ENCODE measurements at regions not wholly inside any gene's neighbourhood (a gene's known extent, or its start where the extent isn't known, plus 50 kb on each side); places are given as distances from the start of the nearest gene placed in this dataset.

GRCh38 chr3:73832426-73832825 lies 207.7 kb upstream of the PDZRN3 start:
- no peak for DNase-seq

More at GRCh38 chr3:73832426-73832825, 207.7 kb upstream of the PDZRN3 start:
- Histone ChIP-seq H3K4me2 (ENCODE audit: insufficient read depth, insufficient read length, low read length) (no peak overlapping the region), H4K20me1 (ENCODE audit: control insufficient read depth, insufficient read depth, insufficient read length) (no peaks in the 10 kb centered on the region), H3K27me3 (ENCODE audit: insufficient read depth, low read length) (no peaks in the 10 kb centered on the region), H3K27ac (ENCODE audit: insufficient read length, low read depth, low read length) (no peak overlapping the region), H3K23me2 (ENCODE audit: insufficient read length, low read depth, low read length, poor library complexity, severe bottlenecking) (no peaks in the 10 kb centered on the region), H3K23ac (ENCODE audit: insufficient read length, low read depth, low read length) (no peak overlapping the region), H2AFZ (ENCODE audit: low read length) (no peak overlapping the region), H3K9me3 (ENCODE audit: control insufficient read depth, low read depth, low read length) (no peaks in the 10 kb centered on the region), H2BK120ac (ENCODE audit: low read depth, low read length, poor library complexity, severe bottlenecking) (no peak overlapping the region), H2BK20ac (ENCODE audit: low read depth, low read length, poor library complexity, severe bottlenecking) (no peak overlapping the region), H3K79me1 (ENCODE audit: insufficient read depth, low read depth, low read length, poor library complexity, severe bottlenecking) (no peaks in the 10 kb centered on the region), H4K91ac (ENCODE audit: insufficient read length, low read depth, low read length) (no peak overlapping the region), H4K8ac (replicated peaks; ENCODE audit: insufficient read length, low read depth, low read length) (no peak overlapping the region), H3K18ac (ENCODE audit: insufficient read length, low read depth, low read length) (no peak overlapping the region), H3K79me2 (ENCODE audit: insufficient read depth, low read length) (no peaks in the 10 kb centered on the region), H3K56ac (ENCODE audit: insufficient read length, low read depth, low read length) (no peak overlapping the region), H2BK12ac (ENCODE audit: insufficient read length, low read depth, low read length) (no peak overlapping the region), H3K14ac (ENCODE audit: insufficient read depth, low read length) (no peak overlapping the region), H3K9ac (ENCODE audit: extremely low read depth, insufficient read length, low read length) (no peak overlapping the region), H3K4ac (ENCODE audit: low read depth, low read length) (no peak overlapping the region), H4K5ac (ENCODE audit: insufficient read length, low read depth, low read length) (no peak overlapping the region), H3T11ph (ENCODE audit: low read length) (no peak overlapping the region), H2BK5ac (ENCODE audit: insufficient read length, low read length) (no peak overlapping the region), H2AK5ac (ENCODE audit: insufficient read length, low read length) (no peak overlapping the region), H2BK15ac (ENCODE audit: low read depth, low read length) (no peak overlapping the region), H3K4me1 (ENCODE audit: insufficient read depth, low read length) (no peaks in the 10 kb centered on the region)
- no peak overlapping the region for H3K4me3 Mint-ChIP-seq
- no peak overlapping the region for H3K27ac Mint-ChIP-seq
- peaks cover 10 to 22% of the 10 kb centered on the region in 2 experiments for H3K9me3 Mint-ChIP-seq
- TF ChIP-seq CTCF (conservative IDR thresholded peaks at IDR 0.05) = no peak
- WGBS (ENCODE audit: extremely low coverage, insufficient read length, low lambda C conversion rate) = no CpG with 5 or more reads among the region's 3 CpGs
- no peaks in the 10 kb centered on the region for H3K4me1 Mint-ChIP-seq
- H3K36me3 Mint-ChIP-seq (ENCODE audit: insufficient read depth in 1 of 3, low read depth in 3 of 3) = peaks cover 4 to 21% (median 8%) of the 10 kb centered on the region in 3 experiments
- H3K27me3 Mint-ChIP-seq (ENCODE audit: low read depth) = no peaks in the 10 kb centered on the region; the same call in 1 of the 2 replicates

Measured in H9 (cell line).